B cell (primary cell): ENCODE measurements at regions not wholly inside any gene's neighbourhood (a gene's known extent, or its start where the extent isn't known, plus 50 kb on each side); places are given as distances from the start of the nearest gene placed in this dataset.

Source experiments
- CTCF ChIP-seq: fragments of 200-600 bp; IDR thresholded peaks from one replicate; pipeline ENCODE4 v1.8.0; 2022; ENCODE audit warnings: antibody characterized with exemption, mild to moderate bottlenecking
- EZH2 ChIP-seq: IDR thresholded peaks from 2 replicates; pipeline ENCODE4 v1.6.1; 2012; ENCODE audit warnings: borderline replicate concordance, low read depth, mild to moderate bottlenecking, moderate library complexity, low read length; ENCODE audit not compliant: insufficient read depth, poor library complexity, severe bottlenecking

- TF ChIP-seq CTCF (no peak), EZH2 (no peak)
Observed at GRCh38 chr6:139654309-139654708, 279.9 kb upstream of the CITED2 start.
